Effector CD4-positive, alpha-beta T cell (primary cell): ENCODE measurements at regions not wholly inside any gene's neighbourhood (a gene's known extent, or its start where the extent isn't known, plus 50 kb on each side); places are given as distances from the start of the nearest gene placed in this dataset.
"Not testable (repeated sequence)": the region's sequence is repeated elsewhere in the genome, so short reads cannot be mapped to it uniquely, and the experiment has no call there.

Source experiments
- DNase-seq: peaks from one replicate; pipeline ENCODE4 v3.0.0-alpha.2; 2020

DNA sequence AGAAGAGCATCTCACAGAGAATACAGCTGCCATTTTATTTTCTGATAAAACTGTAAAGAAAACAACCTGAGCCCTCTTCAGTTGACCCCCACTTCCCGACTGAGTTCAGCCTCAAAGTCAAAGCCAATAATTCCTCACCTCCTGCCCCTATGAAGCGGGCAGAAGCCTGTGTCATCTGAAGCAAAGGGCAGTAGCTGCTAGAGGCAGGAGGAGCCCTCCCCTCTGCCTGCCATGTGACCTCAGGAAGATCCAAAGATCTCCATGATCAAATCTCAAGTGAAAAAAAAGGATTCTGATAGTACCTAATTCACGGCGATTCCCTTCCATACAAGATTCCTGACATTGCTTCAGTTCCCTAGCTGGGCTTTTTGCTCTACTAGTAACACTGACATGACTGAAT lies 223.1 kb upstream of the CAND1 start:
- no peak for DNase-seq

DNA sequence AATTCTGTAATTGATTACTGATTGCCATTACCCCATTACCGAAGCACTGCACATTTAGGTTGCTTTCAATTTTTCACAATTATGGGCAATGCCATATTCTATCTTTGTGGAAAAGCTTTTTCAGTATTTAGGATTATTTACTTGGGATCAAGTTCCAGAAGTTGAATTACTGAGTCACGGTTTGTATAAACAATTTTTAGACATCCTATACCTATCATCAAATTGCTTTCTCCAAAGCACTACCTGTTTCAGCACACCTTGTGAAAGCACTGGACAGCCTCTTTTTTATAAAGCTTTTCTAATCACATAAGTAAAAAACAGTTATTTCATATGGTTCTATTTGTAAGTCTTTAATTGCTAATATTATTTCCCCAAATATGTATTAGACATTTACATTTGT lies 221.5 kb upstream of the CAND1 start:
- DNase-seq: no peak

DNA sequence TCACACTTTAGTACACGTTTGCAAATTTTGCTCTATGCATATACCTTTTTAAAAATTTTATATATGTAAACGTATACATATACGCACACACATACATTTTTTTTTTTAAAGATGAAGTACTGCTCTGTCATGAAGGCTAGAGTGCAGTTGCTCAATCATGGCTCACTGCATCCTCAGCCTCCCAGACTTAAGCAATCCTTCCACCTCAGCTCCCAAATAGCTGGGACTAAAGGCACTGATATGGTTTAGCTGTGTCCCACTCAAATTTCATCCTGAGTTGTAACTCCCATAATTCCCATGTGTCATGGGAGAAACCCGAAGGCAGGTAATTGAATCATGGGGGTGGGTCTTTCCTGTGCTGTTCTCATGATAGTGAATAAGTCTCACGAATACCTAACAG lies 220.8 kb upstream of the CAND1 start:
- no peak for DNase-seq

DNA sequence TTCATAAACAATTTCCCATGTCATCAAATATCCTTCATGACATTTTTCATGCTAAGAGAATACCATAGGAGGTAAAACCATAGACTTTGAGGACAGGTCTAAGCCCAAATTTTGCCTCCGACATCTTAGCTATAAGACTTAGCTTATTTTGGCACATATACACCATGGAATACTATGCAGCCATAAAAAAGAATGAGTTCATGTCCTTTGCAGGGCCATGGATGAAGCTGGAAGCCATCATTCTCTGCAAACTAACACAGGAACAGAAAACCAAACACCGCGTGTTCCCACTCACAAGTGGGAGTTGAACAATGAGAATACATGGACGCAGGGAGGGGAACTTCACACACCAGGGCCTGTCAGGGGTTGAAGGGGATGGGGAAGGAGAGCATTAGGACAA lies 220.0 kb upstream of the CAND1 start:
- DNase-seq: not testable (repeated sequence)

DNA sequence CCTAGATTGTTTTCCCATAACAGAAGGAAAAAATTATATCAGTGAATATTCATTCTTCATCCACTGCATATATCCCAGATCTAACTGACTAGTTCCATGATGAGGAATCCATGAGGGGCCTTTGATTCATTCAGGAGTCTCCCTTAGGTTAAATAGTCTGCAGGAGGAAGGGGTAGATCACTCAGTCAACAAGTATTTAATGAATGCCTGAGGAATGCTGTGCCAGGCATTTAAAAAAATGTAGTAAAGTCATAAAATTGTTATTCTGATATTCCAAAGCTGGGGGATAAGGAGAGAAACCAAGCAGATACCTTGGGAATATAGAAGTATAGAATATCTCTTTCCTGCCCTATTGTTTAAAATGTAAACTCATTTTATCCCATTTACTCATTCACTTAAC lies 216.2 kb upstream of the CAND1 start:
- DNase-seq: no peak

DNA sequence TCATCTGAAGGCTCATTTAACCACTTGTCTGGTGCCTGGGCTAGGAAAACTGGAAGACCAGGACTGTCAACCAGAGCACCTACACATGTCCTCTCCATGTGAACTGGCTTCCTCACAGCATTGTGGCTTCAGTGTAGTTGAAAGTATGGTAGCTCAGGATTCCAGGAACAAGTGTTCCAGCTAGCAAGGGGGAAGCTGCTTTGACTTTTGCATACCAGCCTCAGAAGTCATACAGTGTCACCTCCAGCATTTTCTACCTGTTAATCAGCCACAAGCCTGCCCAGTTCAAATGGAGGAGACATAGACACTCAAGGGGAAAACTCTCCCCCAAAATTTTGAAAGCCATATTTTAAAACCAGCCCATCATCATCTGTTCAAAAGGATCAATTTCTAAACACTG lies 212.8 kb upstream of the CAND1 start:
- DNase-seq: no peak

DNA sequence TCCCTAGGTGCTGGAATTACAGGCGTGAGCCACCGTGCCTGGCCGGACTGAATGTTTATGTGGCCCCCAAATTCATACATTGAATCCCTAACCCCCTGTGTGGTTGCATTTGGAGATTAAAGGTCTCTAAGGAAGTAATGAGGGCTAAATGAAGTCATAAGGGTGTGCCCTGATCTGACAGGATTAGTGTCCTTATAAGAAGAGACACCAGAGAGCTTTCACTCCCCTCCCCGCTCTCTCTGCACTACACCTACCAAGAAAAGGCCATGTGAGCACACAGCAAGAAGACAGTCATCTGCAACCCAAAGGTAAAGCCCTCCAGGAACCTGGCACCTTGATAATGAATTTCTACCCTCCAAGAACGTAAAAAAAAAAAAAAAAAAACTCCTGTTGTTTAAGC lies 212.1 kb upstream of the CAND1 start:
- DNase-seq: no peak

DNA sequence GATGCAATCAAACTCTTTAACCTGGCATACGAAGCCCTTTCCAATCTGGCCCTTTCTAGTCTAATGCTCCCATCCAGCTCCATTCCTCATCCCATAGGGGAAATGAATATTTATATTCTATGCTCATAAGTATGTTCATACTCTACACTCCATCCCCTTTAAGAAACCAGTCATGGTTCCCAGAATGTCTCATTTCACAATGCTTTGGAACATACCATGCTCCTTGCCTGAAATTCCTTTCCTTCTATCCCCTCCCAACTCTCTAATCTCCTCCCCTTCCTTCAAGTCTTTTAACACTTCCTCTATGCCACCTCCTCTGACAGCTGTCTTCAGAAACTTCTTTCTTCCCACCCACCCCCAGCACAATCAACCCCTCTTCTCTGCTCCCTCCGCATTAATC lies 207.0 kb upstream of the CAND1 start:
- DNase-seq: no peak

DNA sequence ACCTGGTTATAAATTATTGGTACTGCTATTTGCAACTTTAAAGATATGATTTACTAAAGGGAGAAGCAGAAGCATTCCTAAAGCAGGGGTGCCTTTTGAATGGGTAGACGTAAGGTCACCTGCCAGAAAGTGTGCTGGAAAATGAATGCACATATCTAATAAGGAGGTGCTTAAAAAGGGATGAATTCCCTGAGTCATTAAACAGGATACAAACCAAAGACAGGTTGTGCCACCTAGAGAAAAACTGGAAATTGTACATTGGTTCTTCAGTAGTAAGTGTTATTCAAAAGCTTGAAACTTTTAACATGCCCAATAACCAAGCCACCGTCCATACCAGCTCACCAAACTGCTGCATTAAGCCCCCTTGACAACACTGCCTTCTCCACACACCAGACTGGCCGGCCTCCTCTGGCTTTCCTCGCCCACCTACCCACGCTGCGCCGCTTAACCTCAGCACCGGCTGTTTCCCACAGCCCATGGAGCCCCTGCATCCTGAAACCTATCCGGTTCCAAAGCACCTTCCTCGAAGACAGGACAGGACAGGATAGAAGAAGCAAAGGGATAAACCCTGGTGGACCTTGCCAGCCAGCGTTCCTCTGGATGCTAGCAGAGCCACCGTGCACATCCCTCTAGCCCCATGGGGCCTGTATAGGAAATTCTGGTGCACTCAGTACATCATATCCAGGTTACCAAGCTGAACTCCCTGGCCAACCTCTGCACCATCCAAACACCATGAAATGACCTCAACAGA lies 201.5 kb upstream of the CAND1 start:
- DNase-seq: no peak

DNA sequence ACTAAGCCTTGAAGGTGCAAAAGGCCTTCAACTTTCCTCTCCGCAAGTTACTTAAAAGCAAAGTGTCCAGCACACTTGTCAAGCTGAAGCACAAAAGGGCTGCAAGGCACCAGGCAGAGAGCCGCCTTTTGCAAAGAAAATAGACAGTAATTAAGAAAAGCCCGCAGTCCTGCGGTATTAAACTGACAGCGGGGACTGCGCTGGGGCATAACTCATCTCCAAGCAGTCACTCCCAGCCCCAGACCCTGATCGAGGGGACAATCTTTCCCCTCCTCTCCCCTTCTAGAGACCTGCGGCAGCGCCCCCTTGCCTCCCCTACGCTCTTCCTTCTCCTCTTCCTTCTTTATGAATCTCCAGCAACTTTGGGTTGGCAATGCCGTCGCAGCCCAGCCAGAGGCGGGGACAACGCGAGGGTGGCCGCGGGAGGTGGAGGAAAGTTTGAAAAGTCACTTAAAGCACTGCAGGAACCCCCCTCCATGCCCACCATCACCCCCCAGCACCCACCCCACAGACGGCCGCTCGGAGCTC lies 200.9 kb upstream of the CAND1 start:
- DNase-seq: no peak

DNA sequence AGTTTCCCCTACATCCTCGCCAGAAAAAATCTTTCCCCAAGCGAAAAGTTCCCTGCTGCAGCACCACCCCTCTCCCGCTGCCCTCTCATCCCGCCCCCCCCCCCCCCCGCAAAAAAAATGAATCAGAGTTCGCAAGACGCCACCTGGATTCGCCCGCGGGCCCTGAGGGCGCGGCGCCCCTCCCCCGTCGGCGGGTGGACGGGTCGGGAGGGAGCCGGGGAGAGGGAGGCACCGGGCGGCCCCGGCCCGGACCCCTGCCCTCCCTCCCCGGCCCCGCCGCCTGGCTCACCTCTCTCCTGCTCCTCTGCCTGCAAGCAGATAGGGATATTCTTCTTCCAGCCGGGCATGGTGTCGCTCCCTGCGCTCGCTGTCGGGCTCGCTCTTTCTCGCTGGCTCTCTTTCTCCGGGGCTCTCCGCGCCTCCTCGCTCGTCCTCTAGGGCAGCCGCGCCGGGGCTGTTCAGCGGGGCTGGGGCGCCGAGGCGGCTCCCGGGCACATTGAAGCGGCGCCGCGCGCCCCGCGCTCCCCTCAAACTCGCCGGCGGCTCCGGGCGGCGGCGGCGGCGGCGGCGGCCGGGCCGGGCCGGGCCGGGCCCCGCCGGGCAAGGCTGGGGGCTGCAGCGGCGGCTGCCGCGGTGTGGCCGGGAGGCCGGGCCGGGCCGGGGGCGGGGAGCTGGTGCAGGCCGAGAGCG lies 200.3 kb upstream of the CAND1 start:
- DNase-seq: peak; percentile 3

DNA sequence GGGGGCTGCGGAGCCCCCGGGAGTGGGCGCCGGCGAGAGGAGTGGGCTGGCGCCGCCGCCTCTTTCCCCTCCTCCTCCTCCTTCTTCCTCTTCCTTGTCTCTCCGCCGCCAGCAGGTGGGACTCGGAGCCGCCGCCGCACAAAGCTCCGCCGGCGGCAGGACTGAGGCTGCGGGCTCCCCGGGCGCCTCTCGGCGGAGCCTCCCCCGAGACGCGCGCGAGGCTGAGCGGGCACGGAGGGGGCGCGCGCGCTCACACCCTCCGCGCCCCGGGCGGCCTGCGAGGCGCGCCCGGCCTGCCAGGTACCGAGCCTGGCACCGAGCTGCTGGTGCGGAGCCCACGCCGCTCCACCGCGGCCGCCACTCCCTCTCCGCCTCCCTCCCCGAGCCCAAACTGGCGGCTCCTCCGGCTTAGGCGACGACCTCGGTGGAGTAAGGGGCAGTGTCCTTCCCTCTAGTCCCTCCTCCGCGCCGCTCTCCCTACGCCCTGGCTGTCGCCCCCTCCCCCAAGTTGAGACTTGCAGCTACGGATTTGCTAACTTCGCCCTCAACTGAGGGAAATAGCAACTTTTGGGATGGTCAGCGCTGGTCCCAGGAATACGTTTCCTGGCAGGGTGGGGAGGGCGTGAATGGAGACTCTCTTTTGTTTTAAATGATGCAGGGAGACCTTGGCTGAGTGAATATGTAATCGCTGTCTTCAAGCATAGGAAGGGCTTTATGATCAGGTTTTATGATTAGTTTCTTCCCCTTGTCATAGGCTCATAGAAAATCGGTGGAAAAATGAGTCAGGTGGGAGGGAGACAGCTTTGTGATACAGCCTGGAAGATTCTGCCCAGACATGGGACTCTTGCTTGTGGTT lies 199.5 kb upstream of the CAND1 start:
- DNase-seq: no peak

DNA sequence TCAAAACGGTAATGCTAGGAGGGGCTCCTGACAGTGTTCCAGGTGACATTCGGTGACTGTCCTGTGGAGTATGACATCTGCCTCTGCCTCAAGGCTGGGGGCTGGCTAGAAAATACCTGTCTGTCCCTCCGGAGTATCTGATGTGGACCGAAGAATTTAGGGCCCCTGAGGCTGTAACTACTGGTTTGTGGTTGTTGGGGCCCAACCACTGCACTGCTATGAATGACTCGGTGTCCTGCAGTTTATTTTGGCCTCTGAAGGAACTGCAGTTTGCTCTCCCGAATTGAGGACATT lies 198.9 kb upstream of the CAND1 start:
- no peak for DNase-seq

DNA sequence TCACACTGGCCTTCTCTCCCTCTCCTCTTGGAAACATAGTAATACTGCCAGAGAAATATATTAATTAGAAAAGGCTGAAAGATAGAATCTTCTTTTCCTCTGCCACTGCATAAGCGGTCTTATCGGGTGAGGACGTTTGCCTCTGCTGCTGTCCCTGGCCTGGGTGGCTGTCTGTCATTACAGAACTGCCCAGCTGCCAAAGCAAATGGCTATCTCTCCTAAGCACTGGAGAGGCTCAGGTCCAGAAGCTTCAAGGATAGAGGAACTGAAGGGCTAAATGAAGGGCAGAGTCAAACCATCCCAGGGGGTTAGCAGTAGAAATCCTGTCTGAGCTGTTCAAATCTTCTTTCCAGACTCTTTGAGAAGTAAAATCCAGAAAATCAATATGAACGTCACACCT lies 198.6 kb upstream of the CAND1 start:
- DNase-seq: no peak

DNA sequence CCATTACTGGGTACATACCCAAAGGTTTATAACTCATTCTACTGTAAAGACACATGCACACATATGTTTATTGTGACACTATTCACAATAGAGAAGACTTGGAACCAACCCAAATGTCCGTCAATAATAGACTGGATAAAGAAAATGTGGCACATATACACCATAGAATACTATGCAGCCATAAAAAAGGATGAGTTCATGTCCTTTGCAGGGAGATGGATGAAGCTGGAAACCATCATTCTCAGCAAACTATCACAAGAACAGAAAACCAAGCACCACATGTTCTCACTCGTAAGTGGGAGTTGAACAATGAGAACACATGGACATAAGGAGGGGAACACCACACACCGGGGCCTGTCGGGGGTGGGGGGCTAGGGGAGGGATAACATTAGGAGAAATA lies 196.9 kb upstream of the CAND1 start:
- DNase-seq: not testable (repeated sequence)

DNA sequence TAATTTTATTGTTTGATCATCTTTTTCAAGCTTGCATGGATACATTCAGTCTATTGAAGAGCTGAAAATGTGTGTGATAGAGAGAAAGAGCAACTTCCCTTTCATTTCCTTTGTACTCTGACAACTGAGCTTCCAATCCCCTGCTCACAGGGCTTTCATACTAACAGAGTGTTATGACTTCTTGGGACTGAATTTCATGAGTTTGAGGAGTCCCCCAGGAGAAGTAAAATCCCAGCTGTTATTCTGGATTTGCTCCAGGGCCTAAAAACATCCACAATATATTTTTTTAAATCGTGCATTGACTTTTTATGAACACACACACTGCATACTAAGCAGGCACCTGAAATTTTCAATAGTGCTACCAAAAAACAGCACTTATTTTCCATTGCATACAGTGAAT lies 195.8 kb upstream of the CAND1 start:
- DNase-seq: no peak

DNA sequence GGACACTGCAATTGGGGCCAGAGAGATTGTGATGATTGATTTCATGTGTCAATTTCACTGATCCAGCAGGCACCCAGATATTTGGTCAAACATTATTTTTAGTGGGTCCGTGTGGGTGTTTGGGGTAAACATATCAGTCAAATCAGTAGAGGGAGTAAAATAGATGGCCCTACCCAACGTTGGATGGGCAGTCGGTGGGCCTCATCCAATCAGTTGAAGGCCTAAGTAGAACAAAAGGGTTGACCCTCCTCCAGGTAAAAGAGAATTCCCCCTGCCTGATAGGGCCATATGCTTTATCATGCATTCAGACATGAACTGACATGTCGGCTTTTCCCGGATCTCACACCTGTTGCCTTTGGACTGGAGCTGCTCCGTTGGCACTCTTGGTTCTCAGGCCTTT lies 195.1 kb upstream of the CAND1 start:
- no peak for DNase-seq

DNA sequence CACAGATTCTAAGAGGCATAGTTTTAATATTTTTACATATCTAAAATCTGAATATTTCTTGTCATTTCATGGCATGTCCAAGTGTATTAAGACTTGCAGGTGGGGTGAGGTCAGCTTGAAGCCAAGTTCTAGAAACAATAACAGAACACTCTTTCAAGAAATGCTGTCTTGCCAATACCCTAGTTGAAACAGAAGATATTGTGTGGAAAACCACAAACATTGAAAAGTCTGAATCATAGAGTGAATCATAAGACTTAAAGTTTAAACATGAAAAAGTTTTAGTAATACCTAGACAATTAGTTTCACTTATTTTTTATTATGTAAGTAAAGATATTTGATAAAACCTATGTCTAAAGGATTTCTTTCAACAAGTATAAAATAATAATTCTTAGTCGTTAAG lies 191.5 kb upstream of the CAND1 start:
- DNase-seq: no peak

DNA sequence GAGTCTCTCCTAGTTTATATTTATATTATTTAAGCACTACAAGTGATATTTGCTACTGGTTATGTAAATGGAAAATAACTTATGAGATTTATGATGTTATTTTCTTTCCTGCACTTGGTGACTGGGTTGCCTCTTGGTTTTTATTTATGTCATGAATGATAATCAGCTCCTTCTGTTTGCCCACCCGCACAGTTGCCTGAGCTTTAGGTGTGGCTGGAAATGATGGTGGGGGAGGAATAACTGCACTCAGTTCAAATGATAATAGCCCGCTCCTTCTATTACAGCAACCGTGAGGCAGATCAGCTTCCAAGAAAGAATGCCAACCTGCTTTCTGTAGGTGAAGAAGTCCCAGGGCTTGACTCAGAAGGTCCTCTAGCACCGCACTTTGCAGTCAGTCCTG lies 190.2 kb upstream of the CAND1 start:
- DNase-seq: no peak

DNA sequence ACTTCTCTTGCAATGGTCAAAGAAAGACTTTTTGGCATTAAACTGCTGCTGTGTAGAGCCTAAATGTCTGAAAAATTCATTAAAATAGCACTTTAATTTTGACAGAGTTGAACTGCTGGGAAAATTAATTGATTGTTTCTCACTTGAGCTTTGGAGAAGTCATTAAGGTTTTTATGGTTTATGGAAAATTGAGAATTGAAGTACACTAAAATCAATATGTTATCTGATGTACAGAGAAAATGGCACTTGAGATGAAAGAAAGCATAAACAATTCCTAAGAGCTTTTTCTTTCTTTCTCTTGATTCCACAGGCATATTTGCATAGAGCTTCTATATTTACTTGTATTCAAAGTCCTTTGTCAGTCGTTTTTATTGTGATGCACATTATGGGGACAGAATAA lies 188.5 kb upstream of the CAND1 start:
- DNase-seq: no peak

DNA sequence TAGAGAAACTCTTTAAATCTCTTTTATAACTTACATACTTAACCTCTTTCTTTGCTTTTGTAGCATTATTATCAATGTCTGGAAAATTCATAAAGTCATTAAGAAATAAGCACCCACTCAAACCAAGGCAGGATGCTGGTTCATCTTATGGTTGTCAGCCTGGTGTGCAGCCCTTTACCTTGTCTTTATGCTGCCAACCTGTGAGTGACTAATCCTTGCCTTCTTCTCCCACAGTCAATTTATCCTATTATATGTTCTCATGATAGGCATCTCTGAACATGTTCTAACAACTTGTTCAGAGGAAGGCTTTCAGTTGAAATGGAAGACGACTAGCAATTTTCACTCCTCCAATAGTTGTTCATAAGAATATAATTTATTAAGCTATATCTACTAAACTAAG lies 186.9 kb upstream of the CAND1 start:
- DNase-seq: no peak

DNA sequence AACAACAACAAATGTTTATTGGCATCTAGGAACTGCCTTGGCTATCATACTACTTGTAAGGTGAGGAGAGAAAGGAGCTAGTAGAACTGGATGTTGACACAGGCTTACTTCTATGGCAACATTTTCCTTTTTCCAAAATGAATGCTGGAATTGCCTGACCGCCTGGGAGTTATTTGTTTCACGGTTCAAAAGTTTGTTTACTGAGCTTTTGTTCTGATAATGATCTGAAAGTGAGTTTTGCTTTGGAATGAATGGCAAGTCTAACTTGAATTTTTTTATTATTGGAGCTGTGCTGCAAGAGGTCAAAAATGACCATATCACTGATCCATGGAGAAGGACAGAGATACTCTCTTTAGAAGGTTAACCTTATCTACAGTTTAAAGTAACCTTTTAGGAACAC lies 183.5 kb upstream of the CAND1 start:
- no peak for DNase-seq

DNA sequence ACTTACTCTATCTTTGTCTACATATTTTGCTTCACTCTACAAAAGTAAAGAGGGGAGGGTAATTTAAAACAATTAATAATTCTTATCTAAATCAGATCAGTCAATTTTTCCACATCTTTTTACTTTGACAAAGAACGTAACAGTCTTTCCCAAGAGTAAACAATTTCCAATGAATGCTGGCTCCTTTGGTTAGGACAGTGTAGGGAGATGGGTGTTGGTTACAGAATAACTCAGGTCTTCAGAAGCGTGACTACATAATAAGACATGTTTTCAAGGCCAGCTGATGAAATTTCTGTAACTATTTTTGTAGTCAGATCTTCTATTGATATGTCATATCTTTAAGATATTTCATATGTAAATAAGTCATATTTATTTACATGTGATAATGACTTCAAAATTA lies 183.0 kb upstream of the CAND1 start:
- DNase-seq: no peak
